GM19452 (cell line): ENCODE measurements at regions not wholly inside any gene's neighbourhood (a gene's known extent, or its start where the extent isn't known, plus 50 kb on each side); places are given as distances from the start of the nearest gene placed in this dataset.

Experiments used
- ATAC-seq: cut with Tn5 transposase; IDR thresholded peaks from one replicate; pipeline ENCODE4 v1.9.1; 2021; ENCODE audit not compliant: unreplicated experiment

DNA sequence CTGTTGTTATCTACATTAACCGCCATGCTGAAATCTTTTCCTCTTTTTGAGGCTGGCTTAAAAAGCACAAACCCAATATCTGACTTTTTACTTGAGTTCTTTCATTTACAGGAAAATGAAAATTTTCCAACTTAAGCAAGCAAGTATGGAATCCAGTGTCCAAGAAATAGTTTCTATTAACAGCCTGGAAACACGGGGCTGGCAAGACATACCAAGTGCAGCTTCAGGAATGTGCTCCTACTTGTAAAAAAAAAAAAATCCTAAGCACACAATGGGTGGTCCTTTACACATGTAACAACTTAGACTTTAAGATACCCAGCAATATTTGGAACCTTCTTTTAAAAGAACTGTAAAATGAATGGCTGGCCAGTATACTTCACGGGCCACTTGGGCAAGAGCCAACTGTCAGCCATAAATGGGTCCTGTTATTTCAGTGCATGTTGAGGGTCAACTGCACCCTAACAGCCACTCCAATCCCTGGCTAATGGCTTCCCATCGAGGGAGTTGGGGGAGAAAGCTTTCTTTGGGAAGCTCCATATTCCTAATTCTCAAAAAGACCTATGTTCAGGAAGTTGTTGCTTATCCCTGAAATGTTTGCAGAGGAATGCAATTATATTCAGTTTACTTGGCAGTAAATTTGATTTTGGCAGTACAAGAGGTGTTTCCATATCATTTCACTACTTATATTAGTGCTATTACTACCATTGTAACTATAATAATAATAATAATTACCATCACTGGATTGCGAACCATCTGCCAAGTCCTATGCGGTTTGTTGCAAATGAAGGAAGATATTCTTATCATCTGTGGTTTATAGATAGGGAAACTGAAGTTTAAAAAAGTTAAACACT lies 236.4 kb upstream of the TMEM72 start:
- no peak for ATAC-seq

GRCh38 chr10:44675387-44675874 lies 235.7 kb upstream of the TMEM72 start:
- no peak for ATAC-seq

GRCh38 chr10:44680764-44681163 lies 230.4 kb upstream of the TMEM72 start:
- no peak for ATAC-seq

- no peak for ATAC-seq
These were observed 228.6 kb upstream of the TMEM72 start for GRCh38 chr10:44682507-44682906.

GRCh38 chr10:44684661-44685060 lies 226.5 kb upstream of the TMEM72 start:
- no peak for ATAC-seq

DNA sequence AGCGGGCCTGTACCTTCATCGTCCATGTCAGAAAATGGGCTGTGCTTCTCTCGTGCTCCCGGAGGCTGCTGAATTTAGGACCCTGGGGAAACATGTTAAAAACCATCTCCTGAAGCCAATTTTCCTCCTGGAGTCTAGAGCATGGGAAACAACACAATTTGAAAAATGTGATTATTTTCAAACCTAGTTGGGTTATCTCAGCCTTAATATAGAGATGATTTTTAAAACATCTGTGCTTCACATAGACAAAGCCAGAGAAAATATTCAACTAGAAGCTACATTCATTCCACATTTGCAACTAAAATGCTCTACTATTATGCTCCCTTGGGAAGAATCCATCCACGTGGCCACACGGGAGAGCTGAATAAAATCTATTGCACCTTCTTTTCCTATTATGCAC lies 225.9 kb upstream of the TMEM72 start:
- ATAC-seq, result no peak

GRCh38 chr10:44685747-44686146 lies 225.4 kb upstream of the TMEM72 start:
- ATAC-seq, result no peak

GRCh38 chr10:44689368-44689767 lies 221.8 kb upstream of the TMEM72 start:
- no peak for ATAC-seq

- ATAC-seq, result no peak
These were observed 214.6 kb upstream of the TMEM72 start for GRCh38 chr10:44696496-44696895.

DNA sequence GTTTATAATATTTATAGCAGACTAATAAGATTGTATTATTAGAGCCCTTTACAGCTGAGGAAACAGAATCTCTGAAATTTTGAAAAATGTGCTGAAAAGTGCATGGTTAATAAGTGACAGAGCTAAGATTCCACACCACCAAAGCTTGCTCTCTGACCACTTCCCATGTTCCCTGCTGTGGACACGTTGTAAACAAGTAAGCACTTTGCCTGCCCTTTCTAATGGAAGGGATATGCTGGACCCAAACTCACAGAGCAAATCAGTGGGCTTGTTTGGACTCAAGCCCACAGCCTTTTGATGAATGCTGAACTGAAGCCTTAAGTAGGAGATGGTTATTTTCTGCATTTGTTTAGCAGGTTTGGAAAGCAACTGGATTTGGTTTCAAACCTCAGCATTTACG lies 214.0 kb upstream of the TMEM72 start:
- no peak for ATAC-seq

GRCh38 chr10:44702531-44702930 lies 208.6 kb upstream of the TMEM72 start:
- no peak for ATAC-seq

- ATAC-seq, result no peak
These were observed 207.6 kb upstream of the TMEM72 start for GRCh38 chr10:44703241-44704155.

DNA sequence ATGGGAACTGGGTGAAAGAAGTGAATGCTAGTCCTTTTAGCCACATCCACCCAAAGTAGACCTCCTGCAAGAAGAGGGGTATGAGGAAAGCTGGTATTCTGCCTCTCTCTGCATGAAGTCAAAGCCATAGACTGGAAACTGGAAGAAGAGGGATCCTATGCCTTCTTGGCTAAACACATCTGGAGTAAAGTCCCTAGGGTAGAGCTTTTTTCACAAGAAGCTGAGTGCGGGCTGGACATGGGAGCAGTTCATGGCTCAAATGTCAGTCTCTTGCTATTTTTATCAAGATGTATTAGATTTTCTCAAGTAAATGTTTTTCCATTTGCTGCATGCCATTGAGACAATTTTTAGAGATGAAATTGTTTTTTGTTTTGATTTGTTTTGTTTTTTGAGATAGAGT lies 206.5 kb upstream of the TMEM72 start:
- no peak for ATAC-seq

GRCh38 chr10:44706745-44707144 lies 204.4 kb upstream of the TMEM72 start:
- no peak for ATAC-seq

DNA sequence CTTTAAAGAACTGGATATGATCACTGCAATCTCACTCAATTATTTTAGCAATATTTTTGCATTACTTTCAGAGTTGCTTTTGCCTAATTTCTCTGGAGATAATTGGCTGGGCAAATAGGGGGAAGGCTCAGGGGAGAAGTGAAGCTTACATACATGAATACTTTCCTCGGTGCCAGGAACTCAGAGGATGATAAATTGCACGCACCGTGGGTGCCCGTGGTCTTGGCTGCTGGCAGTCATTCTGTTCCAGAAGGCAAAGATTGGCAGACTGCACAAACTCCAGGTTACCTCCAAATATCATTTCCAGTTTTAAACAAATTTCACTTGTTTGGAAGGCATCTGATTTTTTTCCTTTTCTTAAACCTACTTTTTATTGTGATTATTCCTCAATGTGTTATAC lies 197.8 kb upstream of the TMEM72 start:
- no peak for ATAC-seq

DNA sequence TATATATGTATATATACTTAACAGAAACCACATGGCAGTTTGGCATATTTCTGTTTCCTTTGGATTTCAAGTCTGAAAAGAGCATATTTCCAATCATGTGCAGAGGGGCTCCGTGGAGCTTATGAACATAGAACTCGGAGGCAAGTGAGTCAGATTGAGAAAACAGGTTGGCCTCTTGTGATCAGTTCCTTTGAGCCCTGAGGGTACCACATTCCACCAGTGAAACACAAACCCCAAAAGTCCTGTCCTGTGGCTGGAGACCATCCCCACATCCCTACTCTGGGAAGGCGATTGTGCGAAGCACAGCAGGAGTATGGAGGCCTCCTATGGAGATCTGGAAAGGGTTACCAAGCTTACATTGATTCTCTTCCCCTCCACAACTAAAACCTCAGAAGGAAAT lies 196.7 kb upstream of the TMEM72 start:
- ATAC-seq, result no peak

GRCh38 chr10:44715136-44715535 lies 196.0 kb upstream of the TMEM72 start:
- ATAC-seq, result no peak

DNA sequence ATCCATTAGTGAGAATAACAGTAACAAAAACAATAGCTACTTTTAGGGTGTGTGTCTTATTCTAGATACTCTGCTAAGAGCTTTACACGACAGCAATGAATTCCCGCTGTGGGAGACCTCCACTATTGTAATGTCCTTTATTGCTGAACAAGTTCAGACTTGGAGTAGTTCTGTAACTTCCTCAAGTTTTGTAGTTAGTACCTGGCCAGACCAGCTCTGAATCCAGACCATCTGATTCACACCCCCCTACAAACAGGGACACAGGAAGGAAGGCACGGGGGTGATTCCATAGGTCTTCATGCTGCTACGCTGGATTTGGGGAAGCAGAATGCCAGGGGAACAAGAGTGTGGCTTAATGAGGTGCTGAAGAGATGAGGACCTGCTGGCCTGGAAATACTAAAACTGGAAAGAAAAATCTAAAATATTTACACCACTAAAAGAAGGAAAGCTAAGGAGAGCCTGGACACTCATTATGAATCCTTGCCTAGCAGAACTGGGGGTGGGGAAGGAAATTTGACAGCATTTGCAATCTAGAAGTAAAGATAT lies 194.6 kb upstream of the TMEM72 start:
- ATAC-seq, result no peak

DNA sequence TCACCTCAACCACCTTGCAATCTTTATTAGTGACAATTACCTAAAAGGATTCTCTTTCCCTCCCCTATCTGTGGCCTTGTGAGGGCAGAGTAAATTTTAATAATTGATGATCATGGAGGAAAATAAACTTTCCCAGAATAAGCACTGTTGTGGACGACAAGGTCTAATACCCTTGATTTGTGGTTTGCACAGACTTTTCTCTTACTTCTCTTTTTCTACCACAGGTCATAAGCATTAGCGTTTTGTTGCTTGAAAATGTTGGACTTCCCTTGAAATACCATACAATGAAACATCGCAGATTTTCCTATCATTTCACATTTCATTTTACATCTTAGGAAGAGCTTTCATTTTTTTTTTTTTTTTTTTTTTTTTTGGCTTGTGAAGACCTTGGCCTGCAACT lies 188.1 kb upstream of the TMEM72 start:
- no peak for ATAC-seq

- ATAC-seq, result no peak
These were observed 187.4 kb upstream of the TMEM72 start for GRCh38 chr10:44723619-44724325.
